ENCODE measurements at regions not wholly inside any gene's neighbourhood (a gene's known extent, or its start where the extent isn't known, plus 50 kb on each side); places are given as distances from the start of the nearest gene placed in this dataset.
"Not testable (repeated sequence)": the region's sequence is repeated elsewhere in the genome, so short reads cannot be mapped to it uniquely, and the experiment has no call there.

GRCh38 chr3:106528932-106529331, 660.1 kb upstream of the CBLB start:
- Histone ChIP-seq H3K36me3 (ENCODE audit: insufficient read depth, low read length) (no peaks in the 10 kb centered on the region), H3K4me2 (ENCODE audit: low read depth, low read length, poor library complexity, severe bottlenecking) (no peak overlapping the region), H4K20me1 (ENCODE audit: insufficient read depth, low read length, poor library complexity, severe bottlenecking) (no peaks in the 10 kb centered on the region), H3K9me2 (replicated peaks; ENCODE audit: low read depth, low read length) (no peaks in the 10 kb centered on the region), H2AFZ (ENCODE audit: low read length) (no peak overlapping the region), H3K27me3 (ENCODE audit: insufficient read depth, low read length, poor library complexity, severe bottlenecking) (no peaks in the 10 kb centered on the region), H3K79me2 (ENCODE audit: insufficient read depth, low read length) (no peaks in the 10 kb centered on the region), H3K4me3 (ENCODE audit: low read length, poor library complexity, severe bottlenecking) (no peak overlapping the region), H3F3A (ENCODE audit: low read depth) (no peaks in the 10 kb centered on the region), H3K4me1 (ENCODE audit: insufficient read depth, low read length, poor library complexity, severe bottlenecking) (peaks cover 13% of the 10 kb centered on the region), H3K9me3 (ENCODE audit: insufficient read depth, low read depth, low read length) (peaks cover 3% of the 10 kb centered on the region; the same call in 1 of the 2 replicates), H3K9ac (ENCODE audit: low read depth, low read length, poor library complexity, severe bottlenecking) (no peak overlapping the region)
- no peak for TF ChIP-seq EZH2phosphoT487 (IDR thresholded peaks at IDR 0.05; ENCODE audit: borderline replicate concordance)
- TF ChIP-seq, protein P1, sequence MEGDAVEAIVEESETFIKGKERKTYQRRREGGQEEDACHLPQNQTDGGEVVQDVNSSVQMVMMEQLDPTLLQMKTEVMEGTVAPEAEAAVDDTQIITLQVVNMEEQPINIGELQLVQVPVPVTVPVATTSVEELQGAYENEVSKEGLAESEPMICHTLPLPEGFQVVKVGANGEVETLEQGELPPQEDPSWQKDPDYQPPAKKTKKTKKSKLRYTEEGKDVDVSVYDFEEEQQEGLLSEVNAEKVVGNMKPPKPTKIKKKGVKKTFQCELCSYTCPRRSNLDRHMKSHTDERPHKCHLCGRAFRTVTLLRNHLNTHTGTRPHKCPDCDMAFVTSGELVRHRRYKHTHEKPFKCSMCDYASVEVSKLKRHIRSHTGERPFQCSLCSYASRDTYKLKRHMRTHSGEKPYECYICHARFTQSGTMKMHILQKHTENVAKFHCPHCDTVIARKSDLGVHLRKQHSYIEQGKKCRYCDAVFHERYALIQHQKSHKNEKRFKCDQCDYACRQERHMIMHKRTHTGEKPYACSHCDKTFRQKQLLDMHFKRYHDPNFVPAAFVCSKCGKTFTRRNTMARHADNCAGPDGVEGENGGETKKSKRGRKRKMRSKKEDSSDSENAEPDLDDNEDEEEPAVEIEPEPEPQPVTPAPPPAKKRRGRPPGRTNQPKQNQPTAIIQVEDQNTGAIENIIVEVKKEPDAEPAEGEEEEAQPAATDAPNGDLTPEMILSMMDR (conservative IDR thresholded peaks at IDR 0.05; ENCODE audit: low read length), result no peak

- Histone ChIP-seq H3K36me3 (ENCODE audit: insufficient read depth, low read length) (no peaks in the 10 kb centered on the region), H3K79me2 (ENCODE audit: insufficient read depth, low read length) (no peaks in the 10 kb centered on the region), H3K4me1 (ENCODE audit: insufficient read depth, low read length, poor library complexity, severe bottlenecking) (peaks cover 15% of the 10 kb centered on the region), H4K20me1 (ENCODE audit: insufficient read depth, low read length, poor library complexity, severe bottlenecking) (no peaks in the 10 kb centered on the region), H3K4me2 (ENCODE audit: low read depth, low read length, poor library complexity, severe bottlenecking) (no peak overlapping the region), H3K4me3 (ENCODE audit: low read length, poor library complexity, severe bottlenecking) (no peak overlapping the region), H3K9ac (ENCODE audit: low read depth, low read length, poor library complexity, severe bottlenecking) (no peak overlapping the region), H3K27me3 (ENCODE audit: insufficient read depth, low read length, poor library complexity, severe bottlenecking) (no peaks in the 10 kb centered on the region), H2AFZ (ENCODE audit: low read length) (no peak overlapping the region), H3F3A (ENCODE audit: low read depth) (no peaks in the 10 kb centered on the region; the same call in 1 of the 2 replicates), H3K9me3 (ENCODE audit: insufficient read depth, low read depth, low read length) (peaks cover 5% of the 10 kb centered on the region; the same call in 1 of the 2 replicates), H3K9me2 (replicated peaks; ENCODE audit: low read depth, low read length) (no peaks in the 10 kb centered on the region)
- TF ChIP-seq, protein P1 (conservative IDR thresholded peaks at IDR 0.05; ENCODE audit: low read length), result no peak
- TF ChIP-seq EZH2phosphoT487 (IDR thresholded peaks at IDR 0.05; ENCODE audit: borderline replicate concordance), result no peak
Observed at GRCh38 chr3:106529738-106530137, 660.9 kb upstream of the CBLB start.

- Histone ChIP-seq H3K4me3 (ENCODE audit: low read length, poor library complexity, severe bottlenecking) (no peak overlapping the region), H3K9me2 (replicated peaks; ENCODE audit: low read depth, low read length) (no peaks in the 10 kb centered on the region), H3K9ac (ENCODE audit: low read depth, low read length, poor library complexity, severe bottlenecking) (no peak overlapping the region), H3K27me3 (ENCODE audit: insufficient read depth, low read length, poor library complexity, severe bottlenecking) (no peaks in the 10 kb centered on the region), H3F3A (ENCODE audit: low read depth) (no peaks in the 10 kb centered on the region; the same call in 1 of the 2 replicates), H4K20me1 (ENCODE audit: insufficient read depth, low read length, poor library complexity, severe bottlenecking) (no peaks in the 10 kb centered on the region), H3K79me2 (ENCODE audit: insufficient read depth, low read length) (no peaks in the 10 kb centered on the region), H3K4me2 (ENCODE audit: low read depth, low read length, poor library complexity, severe bottlenecking) (no peak overlapping the region), H2AFZ (ENCODE audit: low read length) (no peak overlapping the region), H3K9me3 (ENCODE audit: insufficient read depth, low read depth, low read length) (peaks cover 11% of the 10 kb centered on the region), H3K36me3 (ENCODE audit: insufficient read depth, low read length) (no peaks in the 10 kb centered on the region), H3K4me1 (ENCODE audit: insufficient read depth, low read length, poor library complexity, severe bottlenecking) (peaks cover 15% of the 10 kb centered on the region)
- TF ChIP-seq EZH2phosphoT487 (IDR thresholded peaks at IDR 0.05; ENCODE audit: borderline replicate concordance), result no peak
- TF ChIP-seq, protein P1 (conservative IDR thresholded peaks at IDR 0.05; ENCODE audit: low read length), result no peak
Observed at GRCh38 chr3:106530367-106530766, 661.6 kb upstream of the CBLB start.

- not testable (repeated sequence) for H2AFZ ChIP-seq (ENCODE audit: low read length); H3F3A ChIP-seq (ENCODE audit: low read depth); H3K9ac ChIP-seq (ENCODE audit: low read depth, low read length, poor library complexity, severe bottlenecking); H3K9me2 ChIP-seq (replicated peaks; ENCODE audit: low read depth, low read length); H3K27me3 ChIP-seq (ENCODE audit: insufficient read depth, low read length, poor library complexity, severe bottlenecking); H3K79me2 ChIP-seq (ENCODE audit: insufficient read depth, low read length); H3K4me3 ChIP-seq (ENCODE audit: low read length, poor library complexity, severe bottlenecking); H3K4me2 ChIP-seq (ENCODE audit: low read depth, low read length, poor library complexity, severe bottlenecking); H3K36me3 ChIP-seq (ENCODE audit: insufficient read depth, low read length); H4K20me1 ChIP-seq (ENCODE audit: insufficient read depth, low read length, poor library complexity, severe bottlenecking)
- H3K4me1 ChIP-seq (ENCODE audit: insufficient read depth, low read length, poor library complexity, severe bottlenecking), result peaks cover 15% of the 10 kb centered on the region
- H3K9me3 ChIP-seq (ENCODE audit: insufficient read depth, low read depth, low read length), result peaks cover 17% of the 10 kb centered on the region
Observed at GRCh38 chr3:106531771-106532329, 663.0 kb upstream of the CBLB start.
